PC-9 (cell line): ENCODE measurements at regions not wholly inside any gene's neighbourhood (a gene's known extent, or its start where the extent isn't known, plus 50 kb on each side); places are given as distances from the start of the nearest gene placed in this dataset.

Experiments
- BruUV-seq: library from RNA; stranded (reverse); fragments of 400-500 nt; replicated peaks from 2 replicates; lab custom pipeline; 2021; lab: Mats Ljungman, UMichigan
- CTCF ChIA-PET: fragments of 300-600 bp; sonication (Branson Sonifier 250); formaldehyde crosslinking; loops from one replicate; lab custom pipeline; 2022; ENCODE audit warnings: antibody characterized with exemption; lab: Charles Lee
- POLR2A ChIA-PET: fragments of 300-600 bp; sonication (Branson Sonifier 250); formaldehyde crosslinking; loops from one replicate; lab custom pipeline; 2022; ENCODE audit warnings: antibody characterized with exemption; ENCODE audit not compliant: unreplicated experiment; lab: Charles Lee
- DNase-seq, 2 experiments: peaks; one replicate each; pipeline versions ENCODE4 v3.0.0 to v3.0.0-alpha.2; 2015 to 2022; ENCODE audit warnings: mixed read lengths in 1 of 2
- H2AFZ ChIP-seq: fragments of 200-600 bp; sonication (generic); 2 replicates; pipeline ENCODE4 v1.8.1; 2017; ENCODE audit warnings: antibody characterized with exemption
- H3F3A ChIP-seq: fragments of 200-600 bp; sonication (generic); 2 replicates; pipeline ENCODE4 v1.8.1; 2017; ENCODE audit warnings: antibody characterized with exemption, mild to moderate bottlenecking, low read depth; ENCODE audit not compliant: insufficient read depth
- H3K27ac ChIP-seq: fragments of 200-600 bp; sonication (generic); 2 replicates; pipeline ENCODE4 v1.6.1; 2016; ENCODE audit warnings: mixed run types
- H3K27me3 ChIP-seq: fragments of 200-600 bp; sonication (generic); 2 replicates; pipeline ENCODE4 v1.6.1; 2016; ENCODE audit warnings: low read depth, mixed run types; ENCODE audit not compliant: insufficient read depth
- H3K36me3 ChIP-seq: fragments of 200-600 bp; sonication (generic); 2 replicates; pipeline ENCODE4 v1.6.1; 2016; ENCODE audit warnings: low read depth, mixed run types
- H3K4me1 ChIP-seq: fragments of 200-600 bp; sonication (generic); replicated peaks from 2 replicates; pipeline ENCODE4 v1.6.1; 2016; ENCODE audit warnings: mixed run types; ENCODE audit not compliant: insufficient read depth
- H3K4me2 ChIP-seq: fragments of 200-600 bp; sonication (generic); 2 replicates; pipeline ENCODE4 v1.6.1; 2017; ENCODE audit warnings: mixed run types
- H3K4me3 ChIP-seq: fragments of 200-600 bp; sonication (generic); 2 replicates; pipeline ENCODE4 v1.6.1; 2016; ENCODE audit warnings: mixed run types
- H3K79me2 ChIP-seq: fragments of 200-600 bp; sonication (generic); 2 replicates; pipeline ENCODE4 v1.6.1; 2017; ENCODE audit warnings: low read depth, mixed run types
- H3K9me2 ChIP-seq: fragments of 200-600 bp; sonication (generic); 2 replicates; pipeline ENCODE4 v1.8.1; 2017; ENCODE audit warnings: mild to moderate bottlenecking; ENCODE audit not compliant: insufficient read depth
- H3K9me3 ChIP-seq: fragments of 200-600 bp; sonication (generic); 2 replicates; pipeline ENCODE4 v1.8.1; 2016; ENCODE audit warnings: low read depth; ENCODE audit not compliant: insufficient read depth
- H4K20me1 ChIP-seq: fragments of 200-600 bp; sonication (generic); 2 replicates; pipeline ENCODE4 v1.8.1; 2017; ENCODE audit not compliant: insufficient read depth
- CTCF ChIP-seq: fragments of 200-600 bp; sonication (generic); conservative IDR thresholded peaks from 2 replicates; pipeline ENCODE4 v1.6.1; 2017; ENCODE audit warnings: mixed run types, antibody characterized with exemption, mild to moderate bottlenecking, moderate library complexity
- EZH2 ChIP-seq: fragments of 200-600 bp; sonication (generic); IDR thresholded peaks from 2 replicates; pipeline ENCODE4 v1.8.0; 2017; ENCODE audit warnings: antibody characterized with exemption, low read depth
- intact Hi-C: fragments of 100-400 bp; cut with micrococcal nuclease; formaldehyde crosslinking; loops from one replicate; pipeline ENCODE4 v1.10.0; 2022; ENCODE audit not compliant: unreplicated experiment

- Histone ChIP-seq H3K36me3 (no peaks in the 10 kb centered on the region), H3K4me1 (no peaks in the 10 kb centered on the region), H3K4me3 (no peak overlapping the region), H3F3A (no peaks in the 10 kb centered on the region), H4K20me1 (no peaks in the 10 kb centered on the region), H2AFZ (no peak overlapping the region), H3K9me3 (no peaks in the 10 kb centered on the region), H3K79me2 (no peaks in the 10 kb centered on the region), H3K27me3 (no peaks in the 10 kb centered on the region), H3K4me2 (no peak overlapping the region), H3K27ac (no peak overlapping the region), H3K9me2 (no peaks in the 10 kb centered on the region)
- intact Hi-C loops: no loop called here
- no peak for DNase-seq
- TF ChIP-seq EZH2 (no peak), CTCF (peak; percentile 54)
- BruUV-seq: no TSS peak
- ChIA-PET POLR2A (no interaction called here), CTCF (no interaction called here)
Observed at GRCh38 chr4:43776371-43776770, 672.2 kb downstream of the KCTD8 start.

- no peak overlapping the region for H3K27ac ChIP-seq
- H3K4me2 ChIP-seq: no peak overlapping the region
- H3K36me3 ChIP-seq: no peaks in the 10 kb centered on the region
- no peaks in the 10 kb centered on the region for H3F3A ChIP-seq
- no peaks in the 10 kb centered on the region for H3K79me2 ChIP-seq
- no peak overlapping the region for H2AFZ ChIP-seq
- BruUV-seq: no TSS peak
- ChIA-PET POLR2A (no interaction called here), CTCF (no interaction called here)
- DNase-seq: no peak
- H3K9me2 ChIP-seq: no peaks in the 10 kb centered on the region
- no peaks in the 10 kb centered on the region for H3K27me3 ChIP-seq
- H3K4me1 ChIP-seq: no peaks in the 10 kb centered on the region
- intact Hi-C loops: no loop called here
- TF ChIP-seq CTCF: no peak
- no peak for TF ChIP-seq EZH2
- no peaks in the 10 kb centered on the region for H3K9me3 ChIP-seq
- no peaks in the 10 kb centered on the region for H4K20me1 ChIP-seq
- H3K4me3 ChIP-seq: no peak overlapping the region
Observed at GRCh38 chr4:43778187-43778915, 670.3 kb downstream of the KCTD8 start.

- H3K4me1 ChIP-seq: no peaks in the 10 kb centered on the region
- ChIA-PET CTCF (no interaction called here), POLR2A (no interaction called here)
- BruUV-seq: no TSS peak
- no peaks in the 10 kb centered on the region for H4K20me1 ChIP-seq
- no peak for DNase-seq
- H3K27me3 ChIP-seq: no peaks in the 10 kb centered on the region
- H3K79me2 ChIP-seq: no peaks in the 10 kb centered on the region
- no peak overlapping the region for H3K4me3 ChIP-seq
- H3F3A ChIP-seq: no peaks in the 10 kb centered on the region
- TF ChIP-seq EZH2 (no peak), CTCF (no peak)
- no peaks in the 10 kb centered on the region for H3K36me3 ChIP-seq
- H3K9me2 ChIP-seq: no peaks in the 10 kb centered on the region
- H3K4me2 ChIP-seq: no peak overlapping the region
- no peak overlapping the region for H2AFZ ChIP-seq
- no peaks in the 10 kb centered on the region for H3K9me3 ChIP-seq
- intact Hi-C loops: no loop called here
- no peak overlapping the region for H3K27ac ChIP-seq
Observed at GRCh38 chr4:43781125-43781524, 667.5 kb downstream of the KCTD8 start.
